Fibroblast of lung (primary cell): ENCODE measurements at regions not wholly inside any gene's neighbourhood (a gene's known extent, or its start where the extent isn't known, plus 50 kb on each side); places are given as distances from the start of the nearest gene placed in this dataset.

Experiments
- DNase-seq, 2 donors: peaks; one replicate each; pipeline versions ENCODE4 v3.0.0 to v3.0.0-alpha.2; 2010; ENCODE audit warnings: low read depth in 2 of 2
- H2AFZ ChIP-seq: 2 replicates; pipeline ENCODE4 v1.5.1; 2012; ENCODE audit warnings: low read length, control low read depth, inconsistent platforms
- H3K27ac ChIP-seq: 2 replicates; pipeline ENCODE4 v1.5.1; 2011; ENCODE audit warnings: low read length, control low read depth; ENCODE audit not compliant: insufficient read depth
- H3K27me3 ChIP-seq: 2 replicates; pipeline ENCODE4 v1.5.1; 2011; ENCODE audit warnings: mild to moderate bottlenecking, low read length; ENCODE audit not compliant: control insufficient read depth, insufficient read depth
- H3K36me3 ChIP-seq: 2 replicates; pipeline ENCODE4 v1.5.1; 2011; ENCODE audit warnings: low read length; ENCODE audit not compliant: control insufficient read depth, insufficient read depth
- H3K4me1 ChIP-seq: 2 replicates; pipeline ENCODE4 v1.5.1; 2011; ENCODE audit warnings: low read length; ENCODE audit not compliant: control insufficient read depth, insufficient read depth; ENCODE audit errors: extremely low read depth
- H3K4me2 ChIP-seq: 2 replicates; pipeline ENCODE4 v1.5.1; 2011; ENCODE audit warnings: low read length, control low read depth; ENCODE audit not compliant: insufficient read depth; ENCODE audit errors: extremely low read depth
- H3K4me3 ChIP-seq, 4 experiments: fragments of 200-600 bp in 1 of 4; sonication (generic) in 1 of 4; replicated peaks in 1 of 4; 2 replicates each; pipeline ENCODE4 v1.5.1; 2011 to 2016; ENCODE audit warnings: low read length in 4 of 4, low read depth in 3 of 4, mild to moderate bottlenecking in 3 of 4, control low read depth in 2 of 4, inconsistent platforms in 1 of 4, mixed read lengths in 1 of 4; ENCODE audit not compliant: insufficient read depth in 1 of 4; ENCODE audit errors: control extremely low read depth in 1 of 4
- H3K79me2 ChIP-seq: 2 replicates; pipeline ENCODE4 v1.5.1; 2012; ENCODE audit warnings: mild to moderate bottlenecking, low read length, inconsistent platforms; ENCODE audit not compliant: control insufficient read depth, insufficient read depth
- H3K9ac ChIP-seq: 2 replicates; pipeline ENCODE4 v1.5.1; 2011; ENCODE audit warnings: mild to moderate bottlenecking, low read length, control low read depth; ENCODE audit not compliant: insufficient read depth
- H3K9me3 ChIP-seq: 2 replicates; pipeline ENCODE4 v1.5.1; 2012; ENCODE audit warnings: low read depth, low read length; ENCODE audit not compliant: control insufficient read depth, insufficient read depth
- H4K20me1 ChIP-seq: 2 replicates; pipeline ENCODE4 v1.5.1; 2011; ENCODE audit warnings: low read length; ENCODE audit not compliant: control insufficient read depth, insufficient read depth; ENCODE audit errors: extremely low read depth
- EZH2 ChIP-seq: IDR thresholded peaks from 2 replicates; pipeline ENCODE4 v1.5.1; 2012; ENCODE audit warnings: low read length, control low read depth, mild to moderate bottlenecking; ENCODE audit errors: missing control alignments
- TF ChIP-seq, protein P1 (sequence below), 2 donors: IDR thresholded peaks in 1 of 2; conservative IDR thresholded peaks in 1 of 2; 1 replicate in 1 of 2; 2 replicates in 1 of 2; pipeline ENCODE4 v1.5.1; 2011 to 2012; ENCODE audit warnings: low read length in 2 of 2, control low read depth in 1 of 2, inconsistent platforms in 1 of 2, low read depth in 1 of 2, mild to moderate bottlenecking in 1 of 2

DNA sequence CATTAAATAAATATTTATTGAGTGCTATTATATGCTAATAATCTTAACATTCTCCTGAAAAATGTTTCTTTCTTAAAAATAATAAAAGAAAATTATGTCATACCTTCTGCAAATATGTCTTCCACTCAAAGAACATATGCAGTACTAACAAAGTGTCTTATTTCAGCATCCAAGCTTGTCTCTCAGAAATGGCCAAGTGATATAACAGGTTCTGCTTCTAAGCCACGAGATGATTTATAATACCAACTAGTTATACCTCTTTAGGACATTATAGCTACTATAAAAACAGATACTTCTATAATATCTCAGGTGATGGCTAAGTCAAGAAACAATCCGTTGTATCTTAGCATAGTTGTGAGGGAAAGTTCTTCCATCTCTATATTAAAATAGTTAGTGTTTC lies 128.1 kb upstream of the ARID2 start:
- Histone ChIP-seq H3K4me2 (no peak overlapping the region), H2AFZ (no peak overlapping the region), H3K36me3 (no peaks in the 10 kb centered on the region), H3K27ac (no peak overlapping the region), H3K9ac (no peak overlapping the region), H3K79me2 (no peaks in the 10 kb centered on the region), H3K9me3 (no peaks in the 10 kb centered on the region), H3K4me1 (no peaks in the 10 kb centered on the region), H3K27me3 (no peaks in the 10 kb centered on the region), H3K4me3 (no peak overlapping the region), H4K20me1 (no peaks in the 10 kb centered on the region)
- TF ChIP-seq, protein P1, sequence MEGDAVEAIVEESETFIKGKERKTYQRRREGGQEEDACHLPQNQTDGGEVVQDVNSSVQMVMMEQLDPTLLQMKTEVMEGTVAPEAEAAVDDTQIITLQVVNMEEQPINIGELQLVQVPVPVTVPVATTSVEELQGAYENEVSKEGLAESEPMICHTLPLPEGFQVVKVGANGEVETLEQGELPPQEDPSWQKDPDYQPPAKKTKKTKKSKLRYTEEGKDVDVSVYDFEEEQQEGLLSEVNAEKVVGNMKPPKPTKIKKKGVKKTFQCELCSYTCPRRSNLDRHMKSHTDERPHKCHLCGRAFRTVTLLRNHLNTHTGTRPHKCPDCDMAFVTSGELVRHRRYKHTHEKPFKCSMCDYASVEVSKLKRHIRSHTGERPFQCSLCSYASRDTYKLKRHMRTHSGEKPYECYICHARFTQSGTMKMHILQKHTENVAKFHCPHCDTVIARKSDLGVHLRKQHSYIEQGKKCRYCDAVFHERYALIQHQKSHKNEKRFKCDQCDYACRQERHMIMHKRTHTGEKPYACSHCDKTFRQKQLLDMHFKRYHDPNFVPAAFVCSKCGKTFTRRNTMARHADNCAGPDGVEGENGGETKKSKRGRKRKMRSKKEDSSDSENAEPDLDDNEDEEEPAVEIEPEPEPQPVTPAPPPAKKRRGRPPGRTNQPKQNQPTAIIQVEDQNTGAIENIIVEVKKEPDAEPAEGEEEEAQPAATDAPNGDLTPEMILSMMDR (conservative IDR thresholded peaks at IDR 0.05 in 1 of 2, IDR thresholded peaks at IDR 0.05 in 1 of 2; ENCODE audit: low read depth in 1 of 2, low read length in 2 of 2) = no peak
- no peak for TF ChIP-seq EZH2
- no peak for DNase-seq

DNA sequence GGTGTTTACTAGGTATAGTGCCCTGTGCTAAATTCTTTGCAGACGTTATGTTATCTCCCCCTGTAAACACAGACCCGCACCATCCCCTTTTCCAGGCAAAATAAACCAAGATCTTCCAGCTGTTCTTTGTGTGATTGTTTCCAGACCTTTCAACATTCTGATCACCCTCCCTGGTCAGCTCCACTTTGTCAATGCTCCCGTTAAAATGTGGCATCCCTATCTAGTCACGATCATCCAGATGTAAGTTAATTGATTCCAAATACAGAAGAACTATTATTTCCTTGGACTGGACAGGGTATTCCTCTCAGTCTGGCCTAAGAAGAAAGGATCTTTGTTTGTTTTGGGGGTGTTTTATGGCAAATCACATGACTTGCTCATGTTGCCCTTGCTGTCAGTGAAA lies 127.6 kb upstream of the ARID2 start:
- Histone ChIP-seq H3K4me2 (no peak overlapping the region), H2AFZ (no peak overlapping the region), H3K9ac (no peak overlapping the region), H3K4me3 (no peak overlapping the region), H3K4me1 (no peaks in the 10 kb centered on the region), H4K20me1 (no peaks in the 10 kb centered on the region), H3K36me3 (no peaks in the 10 kb centered on the region), H3K9me3 (no peaks in the 10 kb centered on the region), H3K27me3 (no peaks in the 10 kb centered on the region), H3K79me2 (no peaks in the 10 kb centered on the region), H3K27ac (no peak overlapping the region)
- TF ChIP-seq, protein P1 (conservative IDR thresholded peaks at IDR 0.05 in 1 of 2, IDR thresholded peaks at IDR 0.05 in 1 of 2; ENCODE audit: low read depth in 1 of 2, low read length in 2 of 2) = no peak
- TF ChIP-seq EZH2 = no peak
- DNase-seq = no peak

DNA sequence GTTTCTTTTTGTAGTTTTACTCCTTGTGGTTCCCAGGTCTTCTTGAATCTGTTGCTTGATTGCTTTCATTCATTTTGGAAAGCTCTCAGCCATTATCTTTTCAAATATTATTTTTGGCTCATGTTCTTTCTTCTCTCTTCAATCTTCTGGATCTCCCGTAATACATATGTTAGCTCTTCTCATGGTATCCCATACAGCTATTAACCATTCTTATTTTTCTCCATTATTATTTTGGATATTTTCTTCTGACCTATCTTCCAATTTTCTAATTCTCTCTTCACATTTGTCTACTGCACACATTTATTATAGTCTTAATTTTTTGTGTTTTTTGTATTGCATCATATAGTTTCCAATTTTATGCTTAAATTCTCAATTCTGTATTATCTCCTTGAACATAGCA lies 123.9 kb upstream of the ARID2 start:
- Histone ChIP-seq H3K4me1 (no peaks in the 10 kb centered on the region), H2AFZ (no peak overlapping the region), H3K9me3 (no peaks in the 10 kb centered on the region), H3K27me3 (no peaks in the 10 kb centered on the region), H3K27ac (no peak overlapping the region), H3K9ac (no peak overlapping the region), H3K79me2 (no peaks in the 10 kb centered on the region), H4K20me1 (no peaks in the 10 kb centered on the region), H3K36me3 (no peaks in the 10 kb centered on the region), H3K4me2 (no peak overlapping the region), H3K4me3 (no peak overlapping the region)
- no peak for TF ChIP-seq EZH2
- TF ChIP-seq, protein P1 (conservative IDR thresholded peaks at IDR 0.05 in 1 of 2, IDR thresholded peaks at IDR 0.05 in 1 of 2; ENCODE audit: low read depth in 1 of 2, low read length in 2 of 2) = no peak
- no peak for DNase-seq
